HEK293 (cell line): ENCODE measurements at regions not wholly inside any gene's neighbourhood (a gene's known extent, or its start where the extent isn't known, plus 50 kb on each side); places are given as distances from the start of the nearest gene placed in this dataset.

Experiments
- CTCF ChIA-PET: fragments of 350-600 bp; formaldehyde crosslinking; extraction: SDS; loops from one replicate; lab custom pipeline; 2021; ENCODE audit warnings: antibody characterized with exemption; lab: Yijun Ruan, JAX
- POLR2A ChIA-PET: fragments of 300-600 bp; formaldehyde crosslinking; extraction: SDS; loops from one replicate; lab custom pipeline; 2020; ENCODE audit warnings: antibody characterized with exemption, inconsistent platforms; lab: Yijun Ruan, JAX
- H3K27ac ChIP-seq: fragments of 200-500 bp; sonication (Bioruptor generic); 2 replicates; pipeline ENCODE4 v1.5.1; 2014; ENCODE audit warnings: low read depth, low read length, control low read depth, inconsistent platforms; ENCODE audit errors: extremely low read depth
- H3K36me3 ChIP-seq, 2 experiments: fragments of 200-500 bp in 1 of 2; sonication (Bioruptor generic) in 1 of 2; 1 replicate in 1 of 2; 2 replicates in 1 of 2; pipeline ENCODE4 v1.5.1; 2014 to 2017; ENCODE audit warnings: inconsistent platforms in 2 of 2, low read length in 2 of 2; ENCODE audit not compliant: control insufficient read depth in 2 of 2, insufficient read depth in 1 of 2
- H3K4me1 ChIP-seq: fragments of 200-500 bp; sonication (Bioruptor generic); 2 replicates; pipeline ENCODE4 v1.5.1; 2014; ENCODE audit warnings: mild to moderate bottlenecking, low read length, inconsistent platforms; ENCODE audit not compliant: control insufficient read depth, insufficient read depth
- H3K4me3 ChIP-seq: 2 replicates; pipeline ENCODE4 v1.5.1; 2011; ENCODE audit warnings: low read depth, mild to moderate bottlenecking, control low read depth, low read length, moderate library complexity
- H3K9me3 ChIP-seq: fragments of 200-500 bp; sonication (Bioruptor generic); 2 replicates; pipeline ENCODE4 v1.5.1; 2014; ENCODE audit warnings: low read depth, low read length, inconsistent platforms; ENCODE audit not compliant: control insufficient read depth, insufficient read depth
- HOXA7 ChIP-seq: sonication (generic); formaldehyde crosslinking; IDR thresholded peaks from 2 replicates; pipeline ENCODE4 v1.8.1; 2022; ENCODE audit warnings: missing genetic modification reagents, borderline replicate concordance
- IKZF3 ChIP-seq: fragments of 450-650 bp; IDR thresholded peaks from 2 replicates; pipeline ENCODE4 v1.5.0; 2018; ENCODE audit warnings: missing biosample characterization, mild to moderate bottlenecking, missing genetic modification characterization, moderate library complexity
- KLF1 ChIP-seq: fragments of 450-650 bp; formaldehyde crosslinking; IDR thresholded peaks from 2 replicates; pipeline ENCODE4 v1.5.1; 2016; ENCODE audit warnings: missing biosample characterization, missing genetic modification characterization
- KLF7 ChIP-seq: fragments of 450-650 bp; formaldehyde crosslinking; IDR thresholded peaks from 2 replicates; pipeline ENCODE4 v1.5.1; 2016; ENCODE audit warnings: missing biosample characterization, missing genetic modification characterization, borderline replicate concordance
- KLF9 ChIP-seq: fragments of 450-650 bp; formaldehyde crosslinking; IDR thresholded peaks from 2 replicates; pipeline ENCODE4 v1.5.1; 2016; ENCODE audit warnings: missing biosample characterization, missing genetic modification characterization, low read depth
- PATZ1 ChIP-seq: fragments of 450-650 bp; formaldehyde crosslinking; IDR thresholded peaks from 2 replicates; pipeline ENCODE4 v1.5.1; 2016; ENCODE audit warnings: missing biosample characterization, missing genetic modification characterization
- YY2 ChIP-seq: fragments of 450-650 bp; formaldehyde crosslinking; IDR thresholded peaks from 2 replicates; pipeline ENCODE4 v1.5.1; 2016; ENCODE audit warnings: missing biosample characterization, missing genetic modification characterization
- ZBTB21 ChIP-seq: fragments of 450-650 bp; formaldehyde crosslinking; IDR thresholded peaks from 2 replicates; pipeline ENCODE4 v1.5.1; 2017; ENCODE audit warnings: missing biosample characterization, missing genetic modification characterization
- ZBTB7A ChIP-seq: fragments of 450-650 bp; formaldehyde crosslinking; IDR thresholded peaks from 2 replicates; pipeline ENCODE4 v1.5.1; 2016; ENCODE audit warnings: low read depth, missing biosample characterization, missing genetic modification characterization
- ZBTB8A ChIP-seq: fragments of 450-650 bp; formaldehyde crosslinking; IDR thresholded peaks from 2 replicates; pipeline ENCODE4 v1.5.1; 2016; ENCODE audit warnings: missing biosample characterization, missing genetic modification characterization
- ZFP37 ChIP-seq: fragments of 450-650 bp; formaldehyde crosslinking; IDR thresholded peaks from 2 replicates; pipeline ENCODE4 v1.5.1; 2016; ENCODE audit warnings: missing biosample characterization, missing genetic modification characterization
- ZFP69B ChIP-seq: fragments of 450-650 bp; formaldehyde crosslinking; IDR thresholded peaks from 2 replicates; pipeline ENCODE4 v1.5.1; 2016; ENCODE audit warnings: missing biosample characterization, missing genetic modification characterization
- ZNF10 ChIP-seq: fragments of 450-650 bp; formaldehyde crosslinking; IDR thresholded peaks from 2 replicates; pipeline ENCODE4 v1.5.1; 2017; ENCODE audit warnings: missing biosample characterization, missing genetic modification characterization
- ZNF121 ChIP-seq: fragments of 450-650 bp; formaldehyde crosslinking; IDR thresholded peaks from 2 replicates; pipeline ENCODE4 v1.5.1; 2016; ENCODE audit warnings: missing biosample characterization, missing genetic modification characterization
- ZNF174 ChIP-seq: fragments of 450-650 bp; formaldehyde crosslinking; IDR thresholded peaks from 2 replicates; pipeline ENCODE4 v1.5.0; 2017; ENCODE audit warnings: missing biosample characterization, mild to moderate bottlenecking, missing genetic modification characterization
- ZNF19 ChIP-seq: fragments of 450-650 bp; formaldehyde crosslinking; IDR thresholded peaks from 2 replicates; pipeline ENCODE4; 2016; ENCODE audit warnings: missing biosample characterization, missing genetic modification characterization, low read depth
- ZNF23 ChIP-seq: fragments of 450-650 bp; formaldehyde crosslinking; IDR thresholded peaks from 2 replicates; pipeline ENCODE4 v1.5.1; 2016; ENCODE audit warnings: missing biosample characterization, missing genetic modification characterization, borderline replicate concordance
- ZNF239 ChIP-seq: fragments of 450-650 bp; formaldehyde crosslinking; IDR thresholded peaks from 2 replicates; pipeline ENCODE4 v1.5.1; 2016; ENCODE audit warnings: missing biosample characterization, missing genetic modification characterization
- ZNF292 ChIP-seq: fragments of 450-650 bp; formaldehyde crosslinking; IDR thresholded peaks from 2 replicates; pipeline ENCODE4 v1.5.1; 2016; ENCODE audit warnings: low read depth, missing biosample characterization, missing genetic modification characterization, borderline replicate concordance
- ZNF324 ChIP-seq: fragments of 450-650 bp; formaldehyde crosslinking; IDR thresholded peaks from 2 replicates; pipeline ENCODE4 v1.5.1; 2016; ENCODE audit warnings: missing biosample characterization, missing genetic modification characterization
- ZNF335 ChIP-seq: fragments of 450-650 bp; formaldehyde crosslinking; conservative IDR thresholded peaks from 2 replicates; pipeline ENCODE4 v1.5.1; 2016; ENCODE audit warnings: missing biosample characterization, missing genetic modification characterization
- ZNF350 ChIP-seq: fragments of 450-650 bp; formaldehyde crosslinking; IDR thresholded peaks from 2 replicates; pipeline ENCODE4 v1.5.0; 2017; ENCODE audit warnings: missing biosample characterization, mild to moderate bottlenecking, missing genetic modification characterization
- ZNF37A ChIP-seq: fragments of 450-650 bp; IDR thresholded peaks from 2 replicates; pipeline ENCODE4 v1.5.1; 2018; ENCODE audit warnings: missing biosample characterization, missing genetic modification characterization
- ZNF416 ChIP-seq: fragments of 450-650 bp; formaldehyde crosslinking; IDR thresholded peaks from 2 replicates; pipeline ENCODE4 v1.5.1; 2016; ENCODE audit warnings: missing biosample characterization, missing genetic modification characterization
- ZNF510 ChIP-seq: fragments of 450-650 bp; formaldehyde crosslinking; IDR thresholded peaks from 2 replicates; pipeline ENCODE4 v1.5.1; 2018; ENCODE audit warnings: mild to moderate bottlenecking, missing genetic modification characterization, missing biosample characterization; ENCODE audit not compliant: insufficient replicate concordance
- ZNF654 ChIP-seq: fragments of 450-650 bp; formaldehyde crosslinking; IDR thresholded peaks from 2 replicates; pipeline ENCODE4 v1.5.1; 2016; ENCODE audit warnings: low read depth, missing biosample characterization, missing genetic modification characterization
- ZNF776 ChIP-seq: fragments of 450-650 bp; formaldehyde crosslinking; IDR thresholded peaks from 2 replicates; pipeline ENCODE4 v1.5.0; 2017; ENCODE audit warnings: missing biosample characterization, missing genetic modification characterization, borderline replicate concordance
- ZNF792 ChIP-seq: fragments of 450-650 bp; formaldehyde crosslinking; IDR thresholded peaks from 2 replicates; pipeline ENCODE4 v1.5.1; 2016; ENCODE audit warnings: missing biosample characterization, missing genetic modification characterization
- ZSCAN18 ChIP-seq: fragments of 450-650 bp; formaldehyde crosslinking; IDR thresholded peaks from 2 replicates; pipeline ENCODE4 v1.5.1; 2016; ENCODE audit warnings: missing biosample characterization, missing genetic modification characterization
- TF ChIP-seq, protein P1 (sequence below): fragments of 450-650 bp; IDR thresholded peaks from 2 replicates; pipeline ENCODE4 v1.5.1; 2018; ENCODE audit warnings: missing biosample characterization, mild to moderate bottlenecking, missing genetic modification characterization

GRCh38 chr7:70935854-70936253 is 196.1 kb upstream of the GALNT17 start (continued):
- TF ChIP-seq ZNF792 (tag by site-specific recombination) (no peak), ZNF23 (no peak), ZNF654 (tag by site-specific recombination) (no peak)

DNA sequence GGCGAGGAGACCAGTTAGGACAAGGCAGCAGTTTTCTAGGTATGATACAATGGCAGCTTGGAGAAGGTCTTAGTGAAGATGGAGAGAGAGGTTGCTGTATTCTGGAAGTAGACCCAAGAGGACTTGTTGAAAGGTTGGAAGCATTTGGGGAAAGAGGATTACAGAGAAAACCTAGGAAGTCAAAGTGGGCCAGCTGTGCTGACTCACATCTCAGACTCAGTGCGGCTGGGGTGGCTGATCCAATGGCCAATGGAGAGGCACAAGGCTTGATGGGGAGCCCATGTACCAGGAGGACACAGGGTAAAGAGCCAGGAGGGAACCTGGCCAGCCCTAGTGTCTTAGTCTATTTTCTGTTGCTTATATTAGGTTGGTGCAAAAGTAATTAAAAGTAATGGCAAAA is 194.5 kb upstream of the GALNT17 start:
- H3K9me3 ChIP-seq, result no peaks in the 10 kb centered on the region
- H3K27ac ChIP-seq, result no peak overlapping the region
- TF ChIP-seq ZSCAN18 (tag by site-specific recombination), result no peak
- no peak for TF ChIP-seq IKZF3 (tag by site-specific recombination)
- no peak for TF ChIP-seq ZNF416 (tag by site-specific recombination)
- no peak for TF ChIP-seq ZNF335 (tag by site-specific recombination)
- TF ChIP-seq ZNF510 (tag by site-specific recombination), result no peak
- TF ChIP-seq KLF7 (tag by site-specific recombination), result no peak
- TF ChIP-seq ZNF19 (tag by site-specific recombination), result no peak
- no peak for TF ChIP-seq ZNF10
- no peak for TF ChIP-seq ZBTB8A (tag by site-specific recombination)
- no peak for TF ChIP-seq ZFP37 (tag by site-specific recombination)
- TF ChIP-seq ZNF121 (tag by site-specific recombination), result no peak
- TF ChIP-seq, protein P1, sequence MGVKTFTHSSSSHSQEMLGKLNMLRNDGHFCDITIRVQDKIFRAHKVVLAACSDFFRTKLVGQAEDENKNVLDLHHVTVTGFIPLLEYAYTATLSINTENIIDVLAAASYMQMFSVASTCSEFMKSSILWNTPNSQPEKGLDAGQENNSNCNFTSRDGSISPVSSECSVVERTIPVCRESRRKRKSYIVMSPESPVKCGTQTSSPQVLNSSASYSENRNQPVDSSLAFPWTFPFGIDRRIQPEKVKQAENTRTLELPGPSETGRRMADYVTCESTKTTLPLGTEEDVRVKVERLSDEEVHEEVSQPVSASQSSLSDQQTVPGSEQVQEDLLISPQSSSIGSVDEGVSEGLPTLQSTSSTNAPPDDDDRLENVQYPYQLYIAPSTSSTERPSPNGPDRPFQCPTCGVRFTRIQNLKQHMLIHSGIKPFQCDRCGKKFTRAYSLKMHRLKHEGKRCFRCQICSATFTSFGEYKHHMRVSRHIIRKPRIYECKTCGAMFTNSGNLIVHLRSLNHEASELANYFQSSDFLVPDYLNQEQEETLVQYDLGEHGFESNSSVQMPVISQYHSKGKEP (tag by site-specific recombination), result no peak
- TF ChIP-seq ZBTB7A (tag by site-specific recombination), result no peak
- TF ChIP-seq ZNF292 (tag by site-specific recombination), result no peak
- TF ChIP-seq ZNF324 (tag by site-specific recombination), result no peak
- no peak for TF ChIP-seq PATZ1
- no peak for TF ChIP-seq KLF1 (tag by site-specific recombination)
- no peak for TF ChIP-seq ZFP69B (tag by site-specific recombination)
- CTCF ChIA-PET, result no interaction called here
- no peaks in the 10 kb centered on the region for H3K4me1 ChIP-seq
- POLR2A ChIA-PET, result no interaction called here
- H3K36me3 ChIP-seq, result no peaks in the 10 kb centered on the region
- H3K4me3 ChIP-seq, result no peak overlapping the region

DNA sequence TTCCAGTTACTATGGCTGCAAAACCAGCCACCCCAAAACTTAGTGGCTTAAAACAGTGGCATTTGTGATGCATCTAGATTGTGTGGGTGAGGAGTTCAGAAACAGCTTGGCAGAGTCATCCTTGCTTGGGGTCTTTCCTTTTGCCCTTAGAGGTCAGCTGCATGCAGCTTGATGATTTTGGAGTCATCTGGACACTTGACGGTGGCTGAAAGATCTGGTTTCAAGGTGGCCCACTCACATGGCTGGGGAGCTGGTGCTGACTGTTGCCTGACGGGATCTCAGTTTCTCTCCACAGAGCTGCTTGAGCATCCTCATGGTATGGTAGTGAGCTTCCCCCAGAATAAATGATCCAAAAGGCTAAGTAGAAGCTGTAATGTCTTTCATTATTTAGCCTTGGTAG is 191.3 kb upstream of the GALNT17 start:
- POLR2A ChIA-PET, result no interaction called here
- TF ChIP-seq ZNF776 (tag by site-specific recombination), result no peak
- no peak for TF ChIP-seq HOXA7 (CRISPR knock-in tag)
- TF ChIP-seq ZNF37A (tag by site-specific recombination), result no peak
- no peak for TF ChIP-seq KLF9
- no peak for TF ChIP-seq KLF7 (tag by site-specific recombination)
- TF ChIP-seq YY2 (tag by site-specific recombination), result no peak
- TF ChIP-seq ZBTB21 (tag by site-specific recombination), result no peak
- TF ChIP-seq ZNF239 (tag by site-specific recombination), result no peak
- TF ChIP-seq ZNF174 (tag by site-specific recombination), result no peak
- no peak for TF ChIP-seq ZNF350 (tag by site-specific recombination)
- no peak overlapping the region for H3K4me3 ChIP-seq
- no peaks in the 10 kb centered on the region for H3K9me3 ChIP-seq
- CTCF ChIA-PET, result no interaction called here
- H3K36me3 ChIP-seq, result no peaks in the 10 kb centered on the region
- H3K27ac ChIP-seq, result no peak overlapping the region
- no peaks in the 10 kb centered on the region for H3K4me1 ChIP-seq
